ENCODE measurements at regions not wholly inside any gene's neighbourhood (a gene's known extent, or its start where the extent isn't known, plus 50 kb on each side); places are given as distances from the start of the nearest gene placed in this dataset.

- no peak for TF ChIP-seq EZH2 (IDR thresholded peaks at IDR 0.05; ENCODE audit: borderline replicate concordance, low read depth, low read length, poor library complexity, severe bottlenecking)
- TF ChIP-seq CTCF (conservative IDR thresholded peaks at IDR 0.05; ENCODE audit: low read depth, low read length): no peak
Observed at GRCh38 chr2:8558096-8558495, 123.8 kb upstream of the ID2 start.
